ENCODE measurements at regions not wholly inside any gene's neighbourhood (a gene's known extent, or its start where the extent isn't known, plus 50 kb on each side); places are given as distances from the start of the nearest gene placed in this dataset.
A peak's percentile ranks its signal among the peaks of the same experiment; 100 is the strongest.

GRCh38 chr9:78533500-78533899 lies 236.6 kb downstream of the PSAT1 start:
- no CpG with 5 or more reads among the region's 2 CpGs for WGBS (ENCODE audit: insufficient coverage, insufficient read length)
- H3K27ac ChIP-seq (ENCODE audit: low read length): no peak overlapping the region
- H3K27me3 ChIP-seq (ENCODE audit: control insufficient read depth, insufficient read depth, low read length): no peaks in the 10 kb centered on the region
- 0 out of 2 replicates have a peak, but pooled peaks cover 2% of the 10 kb centered on the region for H3K4me1 ChIP-seq (ENCODE audit: control insufficient read depth, insufficient read depth, low read length)
- no peaks in the 10 kb centered on the region for H3K9me3 ChIP-seq (ENCODE audit: control insufficient read depth, insufficient read depth, low read length)
- no peak overlapping the region for H3K4me3 ChIP-seq (ENCODE audit: low read length)
- H3K36me3 ChIP-seq (ENCODE audit: control insufficient read depth, insufficient read depth, low read length): no peaks in the 10 kb centered on the region
- no peak for DNase-seq (ENCODE audit: low read depth, low spot score)

- no peak for DNase-seq (ENCODE audit: low read depth, low spot score)
- H3K36me3 ChIP-seq (ENCODE audit: control insufficient read depth, insufficient read depth, low read length): no peaks in the 10 kb centered on the region
- H3K4me1 ChIP-seq (ENCODE audit: control insufficient read depth, insufficient read depth, low read length): no peaks in the 10 kb centered on the region
- no peak overlapping the region for H3K4me3 ChIP-seq (ENCODE audit: low read length)
- no peaks in the 10 kb centered on the region for H3K27me3 ChIP-seq (ENCODE audit: control insufficient read depth, insufficient read depth, low read length)
- no peaks in the 10 kb centered on the region for H3K9me3 ChIP-seq (ENCODE audit: control insufficient read depth, insufficient read depth, low read length)
- H3K27ac ChIP-seq (ENCODE audit: low read length): no peak overlapping the region
- WGBS (ENCODE audit: insufficient coverage, insufficient read length): no CpG with 5 or more reads among the region's 3 CpGs
Measured at GRCh38 chr9:78539188-78539587, 242.3 kb downstream of the PSAT1 start.

GRCh38 chr9:78539904-78540303 lies 243.0 kb downstream of the PSAT1 start:
- no CpG with 5 or more reads among the region's 2 CpGs for WGBS (ENCODE audit: insufficient coverage, insufficient read length)

GRCh38 chr9:78541868-78542443 lies 245.0 kb downstream of the PSAT1 start:
- Histone ChIP-seq H3K27ac (ENCODE audit: low read length) (no peak overlapping the region), H3K27me3 (ENCODE audit: control insufficient read depth, insufficient read depth, low read length) (no peaks in the 10 kb centered on the region), H3K9me3 (ENCODE audit: control insufficient read depth, insufficient read depth, low read length) (no peaks in the 10 kb centered on the region), H3K4me3 (ENCODE audit: low read length) (no peak overlapping the region), H3K4me1 (ENCODE audit: control insufficient read depth, insufficient read depth, low read length) (no peaks in the 10 kb centered on the region), H3K36me3 (ENCODE audit: control insufficient read depth, insufficient read depth, low read length) (no peaks in the 10 kb centered on the region)
- no peak for DNase-seq (ENCODE audit: low read depth, low spot score)
- WGBS (ENCODE audit: insufficient coverage, insufficient read length): 100% methylated on average over 1 of the region's 9 CpGs

More at GRCh38 chr9:78539904-78540303, 243.0 kb downstream of the PSAT1 start:
- H3K36me3 ChIP-seq (ENCODE audit: control insufficient read depth, insufficient read depth, low read length): no peaks in the 10 kb centered on the region
- no peak for DNase-seq (ENCODE audit: low read depth, low spot score)
- H3K9me3 ChIP-seq (ENCODE audit: control insufficient read depth, insufficient read depth, low read length): no peaks in the 10 kb centered on the region
- H3K27ac ChIP-seq (ENCODE audit: low read length): no peak overlapping the region
- H3K4me3 ChIP-seq (ENCODE audit: low read length): no peak overlapping the region
- no peaks in the 10 kb centered on the region for H3K27me3 ChIP-seq (ENCODE audit: control insufficient read depth, insufficient read depth, low read length)
- H3K4me1 ChIP-seq (ENCODE audit: control insufficient read depth, insufficient read depth, low read length): no peaks in the 10 kb centered on the region

- H3K4me1 ChIP-seq (ENCODE audit: control insufficient read depth, insufficient read depth, low read length): no peaks in the 10 kb centered on the region
- peak; percentile 13 for DNase-seq (ENCODE audit: low read depth, low spot score)
- no peak overlapping the region for H3K4me3 ChIP-seq (ENCODE audit: low read length)
- H3K9me3 ChIP-seq (ENCODE audit: control insufficient read depth, insufficient read depth, low read length): no peaks in the 10 kb centered on the region
- no CpG with 5 or more reads among the region's 14 CpGs for WGBS (ENCODE audit: insufficient coverage, insufficient read length)
- H3K27me3 ChIP-seq (ENCODE audit: control insufficient read depth, insufficient read depth, low read length): no peaks in the 10 kb centered on the region
- H3K36me3 ChIP-seq (ENCODE audit: control insufficient read depth, insufficient read depth, low read length): no peaks in the 10 kb centered on the region
- H3K27ac ChIP-seq (ENCODE audit: low read length): no peak overlapping the region
Measured at GRCh38 chr9:78542491-78543181, 245.7 kb downstream of the PSAT1 start.

- no peaks in the 10 kb centered on the region for H3K27me3 ChIP-seq (ENCODE audit: control insufficient read depth, insufficient read depth, low read length)
- H3K4me1 ChIP-seq (ENCODE audit: control insufficient read depth, insufficient read depth, low read length): no peaks in the 10 kb centered on the region
- no peak overlapping the region for H3K4me3 ChIP-seq (ENCODE audit: low read length)
- no peak for DNase-seq (ENCODE audit: low read depth, low spot score)
- H3K27ac ChIP-seq (ENCODE audit: low read length): no peak overlapping the region
- H3K36me3 ChIP-seq (ENCODE audit: control insufficient read depth, insufficient read depth, low read length): no peaks in the 10 kb centered on the region
- no peaks in the 10 kb centered on the region for H3K9me3 ChIP-seq (ENCODE audit: control insufficient read depth, insufficient read depth, low read length)
- no CpG with 5 or more reads among the region's 3 CpGs for WGBS (ENCODE audit: insufficient coverage, insufficient read length)
Measured at GRCh38 chr9:78543353-78543752, 246.4 kb downstream of the PSAT1 start.

- Histone ChIP-seq H3K36me3 (ENCODE audit: control insufficient read depth, insufficient read depth, low read length) (no peaks in the 10 kb centered on the region), H3K4me3 (ENCODE audit: low read length) (no peak overlapping the region), H3K9me3 (ENCODE audit: control insufficient read depth, insufficient read depth, low read length) (no peaks in the 10 kb centered on the region), H3K27ac (ENCODE audit: low read length) (no peak overlapping the region), H3K4me1 (ENCODE audit: control insufficient read depth, insufficient read depth, low read length) (no peaks in the 10 kb centered on the region), H3K27me3 (ENCODE audit: control insufficient read depth, insufficient read depth, low read length) (no peaks in the 10 kb centered on the region)
- WGBS (ENCODE audit: insufficient coverage, insufficient read length): no CpG with 5 or more reads among the region's 5 CpGs
- no peak for DNase-seq (ENCODE audit: low read depth, low spot score)
Measured at GRCh38 chr9:78544230-78544629, 247.3 kb downstream of the PSAT1 start.

GRCh38 chr9:78547831-78548230 lies 250.9 kb downstream of the PSAT1 start:
- Histone ChIP-seq H3K4me1 (ENCODE audit: control insufficient read depth, insufficient read depth, low read length) (no peaks in the 10 kb centered on the region), H3K27ac (ENCODE audit: low read length) (no peak overlapping the region), H3K4me3 (ENCODE audit: low read length) (no peak overlapping the region), H3K36me3 (ENCODE audit: control insufficient read depth, insufficient read depth, low read length) (no peaks in the 10 kb centered on the region), H3K9me3 (ENCODE audit: control insufficient read depth, insufficient read depth, low read length) (no peaks in the 10 kb centered on the region), H3K27me3 (ENCODE audit: control insufficient read depth, insufficient read depth, low read length) (no peaks in the 10 kb centered on the region)
- no CpG with 5 or more reads among the region's 1 CpG for WGBS (ENCODE audit: insufficient coverage, insufficient read length)
- DNase-seq (ENCODE audit: low read depth, low spot score): no peak

- no peaks in the 10 kb centered on the region for H3K4me1 ChIP-seq (ENCODE audit: control insufficient read depth, insufficient read depth, low read length)
- H3K27ac ChIP-seq (ENCODE audit: low read length): no peak overlapping the region
- H3K36me3 ChIP-seq (ENCODE audit: control insufficient read depth, insufficient read depth, low read length): no peaks in the 10 kb centered on the region
- DNase-seq (ENCODE audit: low read depth, low spot score): no peak
- no peaks in the 10 kb centered on the region for H3K27me3 ChIP-seq (ENCODE audit: control insufficient read depth, insufficient read depth, low read length)
- no peak overlapping the region for H3K4me3 ChIP-seq (ENCODE audit: low read length)
- H3K9me3 ChIP-seq (ENCODE audit: control insufficient read depth, insufficient read depth, low read length): no peaks in the 10 kb centered on the region
- no CpG with 5 or more reads among the region's 3 CpGs for WGBS (ENCODE audit: insufficient coverage, insufficient read length)
Measured at GRCh38 chr9:78548670-78549069, 251.7 kb downstream of the PSAT1 start.

- Histone ChIP-seq H3K36me3 (ENCODE audit: control insufficient read depth, insufficient read depth, low read length) (no peaks in the 10 kb centered on the region), H3K9me3 (ENCODE audit: control insufficient read depth, insufficient read depth, low read length) (no peaks in the 10 kb centered on the region), H3K4me3 (ENCODE audit: low read length) (no peak overlapping the region), H3K27ac (ENCODE audit: low read length) (no peak overlapping the region), H3K27me3 (ENCODE audit: control insufficient read depth, insufficient read depth, low read length) (no peaks in the 10 kb centered on the region), H3K4me1 (ENCODE audit: control insufficient read depth, insufficient read depth, low read length) (no peaks in the 10 kb centered on the region)
- DNase-seq (ENCODE audit: low read depth, low spot score): no peak
- no CpG with 5 or more reads among the region's 3 CpGs for WGBS (ENCODE audit: insufficient coverage, insufficient read length)
Measured at GRCh38 chr9:78549711-78550110, 252.8 kb downstream of the PSAT1 start.

GRCh38 chr9:78552802-78553201 lies 255.9 kb downstream of the PSAT1 start:
- Histone ChIP-seq H3K4me1 (ENCODE audit: control insufficient read depth, insufficient read depth, low read length) (no peaks in the 10 kb centered on the region), H3K4me3 (ENCODE audit: low read length) (no peak overlapping the region), H3K27me3 (ENCODE audit: control insufficient read depth, insufficient read depth, low read length) (no peaks in the 10 kb centered on the region), H3K27ac (ENCODE audit: low read length) (no peak overlapping the region), H3K9me3 (ENCODE audit: control insufficient read depth, insufficient read depth, low read length) (no peaks in the 10 kb centered on the region), H3K36me3 (ENCODE audit: control insufficient read depth, insufficient read depth, low read length) (no peaks in the 10 kb centered on the region)
- no peak for DNase-seq (ENCODE audit: low read depth, low spot score)
- WGBS (ENCODE audit: insufficient coverage, insufficient read length): no CpG with 5 or more reads among the region's 1 CpG

All from iPS DF 6.9 (cell line).